ENCODE measurements at regions not wholly inside any gene's neighbourhood (a gene's known extent, or its start where the extent isn't known, plus 50 kb on each side); places are given as distances from the start of the nearest gene placed in this dataset.
"Not testable (repeated sequence)": the region's sequence is repeated elsewhere in the genome, so short reads cannot be mapped to it uniquely, and the experiment has no call there.

GRCh38 chr7:148503900-148504487, 86.6 kb upstream of the C7orf33 start:
- no peaks in the 10 kb centered on the region for H4K20me1 ChIP-seq (ENCODE audit: insufficient read depth, poor library complexity, severe bottlenecking)
- H3K4me3 ChIP-seq: no peak overlapping the region
- WGBS (ENCODE audit: low lambda C conversion rate, missing lambda C conversion rate): 45% methylated on average over 3 of the region's 3 CpGs
- DNase-seq (ENCODE audit: low spot score): peak; percentile 42
- no peak overlapping the region for H3K4me2 ChIP-seq
- no peak overlapping the region for H2AFZ ChIP-seq
- no peak for TF ChIP-seq EZH2 (IDR thresholded peaks at IDR 0.05; ENCODE audit: borderline replicate concordance)
- TF ChIP-seq, protein P1, sequence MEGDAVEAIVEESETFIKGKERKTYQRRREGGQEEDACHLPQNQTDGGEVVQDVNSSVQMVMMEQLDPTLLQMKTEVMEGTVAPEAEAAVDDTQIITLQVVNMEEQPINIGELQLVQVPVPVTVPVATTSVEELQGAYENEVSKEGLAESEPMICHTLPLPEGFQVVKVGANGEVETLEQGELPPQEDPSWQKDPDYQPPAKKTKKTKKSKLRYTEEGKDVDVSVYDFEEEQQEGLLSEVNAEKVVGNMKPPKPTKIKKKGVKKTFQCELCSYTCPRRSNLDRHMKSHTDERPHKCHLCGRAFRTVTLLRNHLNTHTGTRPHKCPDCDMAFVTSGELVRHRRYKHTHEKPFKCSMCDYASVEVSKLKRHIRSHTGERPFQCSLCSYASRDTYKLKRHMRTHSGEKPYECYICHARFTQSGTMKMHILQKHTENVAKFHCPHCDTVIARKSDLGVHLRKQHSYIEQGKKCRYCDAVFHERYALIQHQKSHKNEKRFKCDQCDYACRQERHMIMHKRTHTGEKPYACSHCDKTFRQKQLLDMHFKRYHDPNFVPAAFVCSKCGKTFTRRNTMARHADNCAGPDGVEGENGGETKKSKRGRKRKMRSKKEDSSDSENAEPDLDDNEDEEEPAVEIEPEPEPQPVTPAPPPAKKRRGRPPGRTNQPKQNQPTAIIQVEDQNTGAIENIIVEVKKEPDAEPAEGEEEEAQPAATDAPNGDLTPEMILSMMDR (IDR thresholded peaks at IDR 0.05; ENCODE audit: poor library complexity): peak; percentile 82
- no peaks in the 10 kb centered on the region for H3K36me3 ChIP-seq (replicated peaks; ENCODE audit: insufficient read depth, low read depth)
- H3K9me3 ChIP-seq (ENCODE audit: low read depth): no peaks in the 10 kb centered on the region
- H3K79me2 ChIP-seq: no peaks in the 10 kb centered on the region
- no peaks in the 10 kb centered on the region for H3K9me2 ChIP-seq (replicated peaks; ENCODE audit: insufficient read depth)
- H3K27ac ChIP-seq: no peak overlapping the region
- H3K27me3 ChIP-seq: no peaks in the 10 kb centered on the region
- peaks cover 6% of the 10 kb centered on the region for H3K4me1 ChIP-seq (ENCODE audit: insufficient read depth)

DNA sequence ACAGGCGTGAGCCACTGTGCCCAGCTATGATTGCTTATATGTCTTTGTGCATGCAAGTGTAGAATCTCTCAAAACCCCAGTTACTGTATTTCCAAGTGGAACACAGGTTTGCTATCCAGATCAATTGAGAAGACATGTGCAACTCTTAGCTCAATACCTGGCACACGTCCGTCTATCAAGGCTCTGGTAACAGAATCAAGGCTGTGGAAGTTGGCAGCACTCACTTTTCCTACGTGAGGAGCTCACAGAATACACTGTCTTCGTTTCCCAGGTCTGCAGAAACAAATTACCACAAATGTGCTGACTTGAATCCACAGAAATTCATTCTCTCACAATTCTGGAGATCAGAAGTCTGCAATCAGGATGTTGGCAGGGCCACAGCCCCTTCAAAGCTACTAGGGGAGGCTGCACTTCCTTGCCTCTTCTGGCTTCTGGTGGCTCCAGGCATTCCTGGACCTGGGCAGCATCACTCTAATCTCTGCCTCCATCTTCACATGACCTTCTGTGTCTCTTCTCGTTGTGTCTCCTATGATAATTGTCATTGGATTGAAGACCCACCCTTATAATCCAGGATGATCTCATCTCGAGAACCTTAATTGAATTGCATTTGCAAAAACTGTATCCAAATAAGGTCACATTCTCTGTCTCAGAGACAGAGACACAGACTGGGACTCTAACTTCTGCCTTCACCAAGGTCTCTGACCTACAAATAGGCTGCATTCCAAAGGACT, 84.8 kb upstream of the C7orf33 start:
- H3K4me1 ChIP-seq (ENCODE audit: insufficient read depth): peaks cover 6% of the 10 kb centered on the region
- H3K79me2 ChIP-seq: no peaks in the 10 kb centered on the region
- DNase-seq (ENCODE audit: low spot score): no peak
- no peaks in the 10 kb centered on the region for H3K9me2 ChIP-seq (replicated peaks; ENCODE audit: insufficient read depth)
- H3K27me3 ChIP-seq: no peaks in the 10 kb centered on the region
- no peaks in the 10 kb centered on the region for H3K9me3 ChIP-seq (ENCODE audit: low read depth)
- H2AFZ ChIP-seq: no peak overlapping the region
- no peak overlapping the region for H3K4me2 ChIP-seq
- WGBS (ENCODE audit: low lambda C conversion rate, missing lambda C conversion rate): 74% methylated on average over 7 of the region's 7 CpGs
- no peak overlapping the region for H3K4me3 ChIP-seq
- no peak overlapping the region for H3K27ac ChIP-seq
- no peaks in the 10 kb centered on the region for H4K20me1 ChIP-seq (ENCODE audit: insufficient read depth, poor library complexity, severe bottlenecking)
- no peaks in the 10 kb centered on the region for H3K36me3 ChIP-seq (replicated peaks; ENCODE audit: insufficient read depth, low read depth)
- no peak for TF ChIP-seq EZH2 (IDR thresholded peaks at IDR 0.05; ENCODE audit: borderline replicate concordance)
- no peak for TF ChIP-seq EZH2phosphoT487 (IDR thresholded peaks at IDR 0.05; ENCODE audit: low read depth, severe bottlenecking, unreplicated experiment)
- TF ChIP-seq, protein P1 (IDR thresholded peaks at IDR 0.05; ENCODE audit: poor library complexity): no peak

DNA sequence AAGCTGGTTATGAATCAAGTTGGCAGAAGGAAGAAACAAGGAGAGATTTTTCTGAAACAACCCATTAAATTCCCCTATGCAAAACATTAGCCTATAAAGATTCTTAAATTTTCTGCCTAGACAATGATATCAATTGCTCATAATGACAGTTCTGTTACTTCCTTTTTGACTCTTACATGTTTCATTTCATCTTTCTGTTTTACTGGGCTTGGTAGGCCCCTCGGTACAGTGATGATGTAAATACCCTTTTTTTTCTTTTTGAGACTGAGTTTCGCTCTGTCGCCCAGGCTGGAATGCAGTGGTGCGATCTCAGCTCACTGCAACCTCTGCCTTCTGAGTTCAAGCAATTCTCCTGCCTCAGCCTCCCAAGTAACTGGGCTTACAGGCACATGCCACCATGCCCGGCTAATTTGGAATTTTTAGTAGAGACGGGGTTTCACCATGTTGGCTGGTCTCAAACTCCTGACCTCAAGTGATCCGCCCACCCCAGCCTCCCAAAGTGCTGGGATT, 83.4 kb upstream of the C7orf33 start:
- not testable (repeated sequence) for DNase-seq (ENCODE audit: low spot score); H3K4me3 ChIP-seq; H3K79me2 ChIP-seq; H3K9me2 ChIP-seq (replicated peaks; ENCODE audit: insufficient read depth); H4K20me1 ChIP-seq (ENCODE audit: insufficient read depth, poor library complexity, severe bottlenecking); H3K36me3 ChIP-seq (replicated peaks; ENCODE audit: insufficient read depth, low read depth); H3K4me2 ChIP-seq; H3K27ac ChIP-seq; H3K4me1 ChIP-seq (ENCODE audit: insufficient read depth); H2AFZ ChIP-seq; H3K9me3 ChIP-seq (ENCODE audit: low read depth); H3K27me3 ChIP-seq
- 89% methylated on average over 7 of the region's 7 CpGs for WGBS (ENCODE audit: low lambda C conversion rate, missing lambda C conversion rate)

DNA sequence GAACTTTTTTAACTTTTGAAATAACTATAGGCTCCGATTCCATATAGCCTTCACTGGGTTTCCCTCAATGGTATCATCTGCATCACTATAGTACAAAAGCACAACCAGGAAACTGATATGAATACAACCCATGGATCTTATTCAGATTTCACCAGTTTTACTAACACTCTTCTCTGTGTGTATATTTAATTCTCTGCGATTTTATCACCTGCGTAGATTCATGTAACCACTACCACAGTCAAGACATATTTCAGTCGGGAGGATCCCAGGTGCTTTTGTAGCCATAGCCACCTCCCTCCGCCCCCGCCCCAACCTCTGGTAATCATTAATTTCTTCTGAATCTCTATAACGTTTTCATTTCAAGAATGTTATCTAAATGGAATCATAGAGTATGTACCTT, 82.8 kb upstream of the C7orf33 start:
- Histone ChIP-seq H3K4me3 (no peak overlapping the region), H3K27ac (no peak overlapping the region), H3K9me2 (replicated peaks; ENCODE audit: insufficient read depth) (no peaks in the 10 kb centered on the region), H3K79me2 (no peaks in the 10 kb centered on the region), H3K4me2 (no peak overlapping the region), H4K20me1 (ENCODE audit: insufficient read depth, poor library complexity, severe bottlenecking) (no peaks in the 10 kb centered on the region), H3K4me1 (ENCODE audit: insufficient read depth) (no peaks in the 10 kb centered on the region), H3K27me3 (no peaks in the 10 kb centered on the region), H3K36me3 (replicated peaks; ENCODE audit: insufficient read depth, low read depth) (no peaks in the 10 kb centered on the region), H2AFZ (no peak overlapping the region), H3K9me3 (ENCODE audit: low read depth) (no peaks in the 10 kb centered on the region)
- no peak for TF ChIP-seq EZH2phosphoT487 (IDR thresholded peaks at IDR 0.05; ENCODE audit: low read depth, severe bottlenecking, unreplicated experiment)
- TF ChIP-seq EZH2 (IDR thresholded peaks at IDR 0.05; ENCODE audit: borderline replicate concordance): no peak
- TF ChIP-seq, protein P1 (IDR thresholded peaks at IDR 0.05; ENCODE audit: poor library complexity): no peak
- DNase-seq (ENCODE audit: low spot score): no peak
- WGBS (ENCODE audit: low lambda C conversion rate, missing lambda C conversion rate): 90% methylated on average over 7 of the region's 7 CpGs
